Fibroblast of gingiva (primary cell): ENCODE measurements at regions not wholly inside any gene's neighbourhood (a gene's known extent, or its start where the extent isn't known, plus 50 kb on each side); places are given as distances from the start of the nearest gene placed in this dataset.
A peak's percentile ranks its signal among the peaks of the same experiment; 100 is the strongest.
"Not testable (repeated sequence)": the region's sequence is repeated elsewhere in the genome, so short reads cannot be mapped to it uniquely, and the experiment has no call there.

ENCODE experiments used
- DNase-seq: peaks from one replicate; pipeline ENCODE4 v3.0.0-alpha.2; 2011; ENCODE audit warnings: low read depth

DNA sequence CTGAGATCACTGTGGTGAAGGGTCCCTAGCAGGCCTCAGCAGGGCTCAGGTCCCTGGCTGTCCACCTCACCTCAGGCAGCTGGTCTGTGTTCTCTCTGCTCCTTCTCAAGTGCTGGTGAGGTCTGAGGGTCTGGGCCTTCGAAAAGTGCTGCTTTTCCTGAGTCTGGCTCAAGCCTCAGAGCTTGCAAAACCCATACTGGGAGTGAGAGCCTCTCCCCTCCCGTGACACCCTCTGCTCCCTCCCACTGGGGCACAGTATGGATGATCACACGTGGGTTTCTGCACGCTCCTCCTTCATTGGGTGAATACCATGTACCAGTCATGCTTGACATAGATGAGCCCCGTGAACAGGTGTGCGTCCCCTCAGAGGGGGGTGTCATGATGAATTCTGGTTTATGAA, 73.3 kb upstream of the WASF3 start:
- DNase-seq = no peak

DNA sequence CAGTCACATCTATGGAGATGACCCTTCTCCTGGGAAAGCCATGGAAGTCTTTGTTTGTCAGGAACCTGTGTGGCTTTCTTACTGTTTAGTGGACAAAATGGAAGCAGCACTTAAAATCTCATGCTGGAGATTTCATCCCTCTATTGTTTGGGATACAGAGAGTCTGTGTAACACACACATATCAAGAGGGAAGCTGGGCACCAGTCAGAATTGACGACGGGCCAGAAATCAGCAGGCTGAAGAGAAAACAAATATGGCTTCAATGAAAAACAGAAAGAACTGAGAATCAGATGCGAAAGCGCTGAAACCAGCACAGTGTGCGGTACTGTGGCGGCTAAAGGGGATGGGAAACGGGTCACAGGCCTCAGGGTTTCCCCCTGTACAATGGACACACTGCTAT, 72.2 kb upstream of the WASF3 start:
- DNase-seq = no peak

DNA sequence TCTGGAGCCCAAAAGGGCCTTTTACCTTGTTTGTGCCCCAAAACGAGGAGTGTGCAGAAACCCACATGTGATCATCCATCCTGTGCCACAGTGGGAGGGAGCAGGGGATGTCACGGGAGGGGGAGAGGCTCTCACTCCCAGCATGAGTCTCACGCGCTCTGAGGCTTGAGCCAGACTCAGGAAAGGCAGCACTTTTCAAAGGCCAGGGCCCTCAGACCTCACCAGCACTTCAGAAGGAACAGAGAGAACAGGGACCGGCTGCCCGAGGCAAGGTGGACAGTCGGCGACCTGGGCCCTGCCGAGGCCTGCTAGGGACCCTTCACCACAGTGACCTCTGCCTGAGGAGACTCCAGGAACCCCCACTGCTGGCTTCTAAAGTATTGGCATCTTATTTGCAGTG, 71.7 kb upstream of the WASF3 start:
- DNase-seq = no peak

DNA sequence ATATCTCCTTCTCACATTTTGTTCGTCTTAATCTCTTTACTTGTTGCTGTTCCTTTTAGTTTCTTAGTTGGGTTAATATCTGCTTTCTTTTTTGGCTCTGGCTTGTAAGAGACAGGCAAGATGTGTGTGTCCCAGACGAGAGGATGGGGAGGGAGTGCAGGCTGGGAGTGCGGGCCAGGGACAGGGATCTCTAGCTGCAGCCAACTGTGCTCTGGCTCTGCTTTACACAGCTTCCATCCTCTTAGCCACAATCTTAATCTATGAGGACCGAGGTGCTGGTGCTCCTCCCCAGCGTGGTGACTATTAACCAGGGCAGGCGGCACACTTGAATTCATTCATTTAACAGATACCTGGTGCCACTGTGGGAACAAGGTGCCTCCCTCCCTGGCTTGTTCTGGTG, 70.9 kb upstream of the WASF3 start:
- no peak for DNase-seq

DNA sequence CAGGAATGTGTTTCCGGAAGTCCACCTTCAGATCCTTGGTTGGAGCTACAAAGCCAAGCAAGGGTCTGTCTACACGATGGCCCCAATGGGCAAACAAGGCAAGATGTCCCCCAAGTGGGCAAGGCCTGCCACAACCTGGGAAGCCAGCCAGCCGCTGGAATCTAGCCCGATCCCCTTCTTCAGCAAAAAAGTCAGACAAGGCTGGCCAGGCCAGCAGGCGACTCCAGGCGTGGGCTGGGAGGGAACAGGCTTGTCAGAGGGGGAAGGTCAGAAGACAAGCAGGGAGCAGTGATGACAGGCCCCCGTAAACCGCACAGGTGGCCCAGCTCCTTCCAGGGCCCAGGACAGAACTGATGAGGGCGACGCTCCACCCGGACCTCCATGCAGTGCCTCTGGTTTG, 69.7 kb upstream of the WASF3 start:
- DNase-seq = no peak

DNA sequence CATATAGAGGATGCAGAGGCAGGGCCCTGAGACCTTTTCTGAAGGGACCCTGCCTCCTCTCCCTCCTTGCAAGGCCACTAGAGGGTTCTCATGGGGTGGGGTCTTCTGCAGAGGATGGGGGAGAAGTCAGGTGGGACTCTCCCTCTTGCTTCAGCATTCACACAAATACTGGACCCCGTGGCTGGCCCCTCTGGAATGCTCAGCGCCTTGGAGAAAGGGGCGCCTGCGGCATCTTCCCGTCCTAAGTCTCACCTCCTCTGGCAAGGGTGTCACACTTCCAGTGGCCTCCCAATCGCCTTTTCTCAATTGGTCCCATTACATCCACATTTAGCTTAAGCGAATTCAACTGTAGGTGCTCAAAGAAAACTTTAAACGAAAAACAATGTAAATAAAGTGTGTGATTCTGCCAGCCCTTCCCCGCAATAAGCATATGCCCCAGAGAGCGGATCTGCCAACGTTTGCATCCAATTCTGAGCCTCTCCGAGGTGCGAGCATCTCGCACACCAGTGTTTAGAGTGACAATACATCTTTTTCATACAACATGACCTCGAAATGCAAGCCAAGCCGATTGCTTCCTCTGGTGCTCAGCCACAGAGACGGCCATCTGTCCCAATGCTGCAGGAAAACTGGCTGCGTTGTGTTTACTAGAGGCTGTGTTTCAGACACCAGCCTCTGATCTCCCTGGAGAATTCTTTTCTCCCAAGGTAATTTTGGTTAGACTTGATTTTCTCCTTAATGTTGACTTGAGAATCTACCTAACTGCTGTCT, 69.1 kb upstream of the WASF3 start:
- no peak for DNase-seq

DNA sequence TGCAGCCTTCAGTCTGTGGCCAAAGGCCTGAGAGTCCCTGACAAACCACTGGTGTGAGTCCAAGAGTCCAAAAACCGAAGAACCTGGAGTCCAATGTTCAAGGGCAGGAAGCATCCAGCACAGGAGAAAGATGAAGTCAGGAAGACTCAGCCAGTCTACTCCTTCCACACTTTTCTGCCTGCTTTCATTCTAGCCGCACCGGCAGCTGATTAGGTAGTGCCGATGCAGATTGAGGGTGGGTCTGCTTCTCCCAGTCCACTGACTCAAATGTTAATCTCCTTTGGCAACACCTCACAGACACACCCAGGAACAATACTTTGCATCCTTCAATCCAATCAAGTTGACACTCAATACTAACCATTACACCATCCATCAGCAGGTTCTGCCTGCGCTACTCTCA, 65.2 kb upstream of the WASF3 start:
- not testable (repeated sequence) for DNase-seq

DNA sequence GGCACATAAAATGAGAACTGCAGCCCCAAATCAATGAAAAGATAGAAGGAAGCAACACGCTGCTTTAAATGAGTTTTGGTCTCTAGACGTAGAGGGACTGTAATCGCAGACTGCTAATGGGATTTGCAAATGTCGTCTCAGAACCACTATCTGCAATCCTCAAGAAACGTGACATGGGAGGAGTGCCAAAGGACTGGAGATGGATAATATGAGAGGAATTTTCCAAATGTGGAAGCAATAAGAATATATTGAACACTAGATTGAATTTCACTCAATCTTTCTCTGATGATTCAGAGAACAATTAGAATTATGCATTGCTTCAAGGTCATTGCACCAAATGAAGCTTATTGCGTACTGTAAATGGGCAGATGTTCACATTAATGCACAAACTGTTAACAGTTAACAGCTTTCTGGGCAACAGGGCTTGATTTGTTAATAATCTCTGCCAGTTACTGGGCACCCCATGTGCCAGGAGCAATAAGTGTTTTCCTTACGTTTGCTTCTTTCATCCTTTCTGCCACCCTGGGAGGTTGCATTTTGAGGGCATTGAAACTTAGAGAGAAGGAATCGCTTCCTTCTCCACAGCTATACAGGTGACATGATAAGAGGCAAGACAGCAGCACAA, 62.8 kb upstream of the WASF3 start:
- DNase-seq = no peak

DNA sequence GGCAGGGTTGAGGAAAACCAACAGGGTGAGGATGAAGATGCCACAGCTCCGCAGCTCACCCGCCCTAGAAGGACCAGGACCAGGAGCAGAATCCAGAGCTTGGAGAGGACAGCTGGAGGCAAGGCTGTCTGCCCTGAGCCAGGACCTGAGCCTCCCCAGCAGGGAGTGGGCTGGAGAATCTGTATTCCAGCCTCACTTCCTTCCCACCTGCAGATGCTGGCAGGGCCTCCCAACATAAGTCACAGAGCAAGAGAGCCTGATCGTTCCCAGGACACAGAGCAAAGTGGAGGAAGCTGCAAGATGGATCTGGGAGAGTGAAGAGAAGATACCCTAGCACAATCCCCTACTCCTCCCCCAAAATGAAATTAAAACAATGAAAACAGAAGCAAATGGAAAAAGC, 61.7 kb upstream of the WASF3 start:
- DNase-seq = no peak

DNA sequence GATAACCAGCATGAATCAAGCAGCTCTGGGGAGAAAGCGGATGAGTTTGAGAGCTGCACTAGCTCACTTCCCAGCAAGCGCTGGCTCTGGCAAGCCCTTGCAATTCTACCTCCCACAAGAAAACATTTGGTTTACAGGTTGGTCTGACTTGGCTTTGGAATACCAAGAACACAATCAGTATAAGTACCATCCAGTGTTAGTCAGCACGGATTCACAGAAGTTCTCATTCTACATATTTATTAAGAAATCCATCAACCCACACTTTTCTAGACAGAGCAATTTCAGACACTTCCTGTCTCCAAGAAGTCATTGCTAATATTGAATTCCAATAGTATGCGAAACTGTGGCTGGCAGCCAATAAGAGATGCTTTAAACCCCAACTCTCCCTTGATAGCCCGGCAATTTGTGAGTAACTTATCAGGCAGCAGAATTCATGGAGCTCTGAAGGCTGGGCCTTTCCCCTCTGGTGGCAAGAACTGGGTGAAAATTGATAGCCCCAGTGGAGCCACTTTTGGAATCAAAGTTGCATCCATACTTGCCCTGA, 59.4 kb upstream of the WASF3 start:
- peak; percentile 56 for DNase-seq

DNA sequence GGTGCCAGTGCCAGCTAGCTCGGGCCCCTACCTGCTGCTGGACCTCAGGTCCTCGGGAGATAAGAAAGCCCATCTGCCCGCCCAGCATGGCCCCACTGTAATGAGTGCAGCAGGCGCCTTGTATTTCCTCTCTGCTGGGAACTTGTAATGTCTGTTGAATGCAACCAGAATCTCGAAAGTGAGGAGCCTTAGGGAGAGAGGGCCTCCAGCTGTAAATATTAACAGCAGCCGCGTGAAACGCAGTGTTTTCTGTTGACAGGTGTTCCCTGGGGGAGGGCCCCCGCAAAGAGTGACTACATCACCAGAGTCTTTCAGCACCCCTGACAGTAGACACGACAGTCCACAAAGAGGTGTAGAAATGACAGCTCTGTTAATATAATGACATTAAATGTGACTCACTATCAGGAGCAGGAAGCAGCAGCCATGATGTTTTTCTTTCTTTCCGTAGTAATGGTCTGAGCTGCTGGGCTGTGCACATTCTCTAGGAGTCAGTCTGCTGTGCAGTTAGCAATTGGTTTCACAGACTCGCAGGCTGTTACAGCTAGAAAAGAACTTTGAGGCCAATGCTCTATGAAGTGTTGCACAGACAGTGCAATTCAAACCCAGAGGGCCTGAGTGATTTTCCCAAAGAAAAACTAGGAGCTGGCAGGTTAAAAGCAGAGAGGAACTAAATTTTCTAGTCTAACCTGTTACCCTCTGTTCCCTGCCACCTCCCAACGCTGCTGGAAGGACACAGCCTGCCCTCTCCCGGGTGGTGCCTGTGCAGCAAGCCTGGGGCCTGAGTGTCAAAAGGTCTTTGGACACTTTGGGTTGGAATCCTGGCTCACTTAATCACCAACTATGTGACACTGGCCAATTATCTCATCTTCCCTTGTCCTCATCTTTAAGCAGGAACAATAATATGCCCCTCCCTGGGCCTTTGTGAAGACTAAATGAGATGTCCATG, 58.6 kb upstream of the WASF3 start:
- DNase-seq = no peak

DNA sequence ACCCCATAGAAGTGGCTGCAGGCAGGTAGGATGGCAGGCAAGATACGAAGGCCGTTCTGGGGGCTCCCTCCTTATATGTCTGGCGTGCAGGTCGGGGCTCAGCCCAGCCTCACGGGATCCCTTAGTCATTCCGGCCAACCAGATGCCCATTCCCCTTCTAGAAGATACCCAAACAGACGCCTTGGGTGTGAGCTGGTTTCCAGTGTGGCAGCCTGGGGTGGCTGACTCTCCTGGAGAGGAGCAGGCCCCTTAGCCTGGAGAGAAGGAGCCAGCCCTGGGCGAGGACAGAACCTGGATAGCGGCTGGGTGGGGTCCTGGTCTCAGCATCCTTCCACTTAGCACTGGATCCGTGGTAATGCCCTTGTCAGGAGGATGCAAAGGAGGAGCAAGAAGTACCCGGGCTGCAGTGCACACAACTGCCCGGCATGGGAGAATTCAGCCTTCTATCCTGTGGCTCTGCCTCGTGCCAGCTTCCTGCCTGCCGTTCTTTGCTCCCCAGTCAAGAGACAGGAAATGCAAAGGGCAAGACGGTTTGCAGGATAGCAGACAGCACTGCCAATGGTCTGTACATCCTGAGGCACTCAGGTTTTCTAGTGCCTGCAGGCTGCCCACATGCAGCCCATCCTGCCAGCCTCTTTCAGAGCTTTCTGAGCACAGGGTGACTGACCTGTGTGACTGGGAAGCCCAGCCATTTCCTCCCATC, 56.7 kb upstream of the WASF3 start:
- DNase-seq = no peak

DNA sequence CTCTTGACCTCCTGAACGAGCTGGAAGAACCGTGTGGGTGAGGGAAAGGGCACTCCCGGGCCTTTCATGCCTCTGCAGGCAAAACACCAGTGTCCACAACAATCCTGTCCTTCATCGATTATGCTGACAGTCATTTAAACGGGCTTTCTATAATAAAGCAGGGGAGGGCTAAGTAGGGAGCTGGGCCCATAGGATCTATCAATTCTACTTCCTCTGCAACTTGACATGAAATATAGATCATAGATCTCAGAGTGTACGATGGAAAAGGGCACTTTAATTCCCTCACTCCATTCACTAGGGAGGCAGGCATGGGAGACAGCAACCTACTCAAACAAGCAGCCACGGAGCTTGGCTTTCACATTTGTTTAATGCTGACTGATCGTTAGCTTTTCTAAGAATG, 55.8 kb upstream of the WASF3 start:
- no peak for DNase-seq

DNA sequence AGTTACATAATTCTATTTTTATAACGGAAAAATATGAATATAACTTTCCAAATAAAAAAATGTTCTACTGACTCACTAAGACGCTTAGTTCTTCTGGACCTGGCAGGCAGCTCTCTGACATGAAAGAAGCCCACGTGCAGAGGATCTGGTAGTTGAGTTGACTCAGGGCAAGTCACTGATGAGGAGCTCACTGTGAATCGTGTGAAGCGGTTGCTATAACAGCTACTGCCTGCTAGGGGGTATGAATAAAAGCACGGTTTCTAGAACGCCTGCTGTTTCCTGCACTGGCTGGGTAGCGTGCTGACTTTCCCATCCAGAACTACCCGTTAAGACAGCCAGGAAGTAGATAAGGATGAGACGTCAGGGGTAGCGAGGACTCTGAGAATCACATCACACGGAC, 54.7 kb upstream of the WASF3 start:
- peak; percentile 40 for DNase-seq

DNA sequence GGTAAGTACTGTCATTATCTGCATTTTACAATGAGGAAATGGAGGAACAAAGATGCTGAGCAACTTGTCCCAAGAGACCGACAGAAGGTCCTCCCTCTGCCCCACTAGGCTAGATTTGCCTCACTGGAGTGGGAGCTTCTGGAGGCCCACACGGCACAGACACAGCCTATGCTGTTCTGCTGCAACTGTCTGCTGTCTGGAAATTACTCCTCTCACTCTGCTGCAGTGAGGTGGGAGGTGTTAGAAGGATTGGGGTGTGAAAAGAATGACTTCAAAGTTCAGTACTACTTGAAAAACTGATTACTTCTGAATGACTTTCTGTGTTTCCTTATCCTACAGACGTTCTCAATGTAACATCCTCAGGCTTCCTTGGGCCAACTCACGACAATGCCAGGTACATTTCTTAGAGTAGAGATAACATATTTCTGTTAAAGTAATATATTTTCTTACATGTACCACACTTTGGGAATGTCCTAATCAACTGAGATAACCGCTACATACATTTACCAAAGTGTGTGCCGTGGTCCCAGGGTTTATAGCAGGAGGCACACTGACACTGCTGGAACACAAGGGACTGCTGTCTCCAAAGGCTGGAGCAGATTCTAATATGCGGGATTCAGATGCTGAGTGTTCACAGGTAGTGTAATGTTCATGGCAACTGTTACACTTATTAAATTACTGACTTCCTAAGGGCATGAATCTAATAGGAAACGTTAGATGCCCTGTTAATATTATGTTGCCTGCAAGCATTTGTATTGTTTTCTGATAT, 53.5 kb upstream of the WASF3 start:
- no peak for DNase-seq
